ENCODE measurements at regions not wholly inside any gene's neighbourhood (a gene's known extent, or its start where the extent isn't known, plus 50 kb on each side); places are given as distances from the start of the nearest gene placed in this dataset.

- no peak overlapping the region for H3K4me3 ChIP-seq (ENCODE audit: low read depth, low read length)
- peak; percentile 59 for DNase-seq (ENCODE audit: low read depth)
- no peak for TF ChIP-seq CTCF (IDR thresholded peaks at IDR 0.05; ENCODE audit: control insufficient read depth, extremely low read depth, insufficient read depth)
Observed at GRCh38 chr5:35371951-35372426, 141.7 kb upstream of the PRLR start.

GRCh38 chr5:35370871-35371270, 140.6 kb upstream of the PRLR start:
- no peak for DNase-seq (ENCODE audit: low read depth)
- no peak for TF ChIP-seq CTCF (IDR thresholded peaks at IDR 0.05; ENCODE audit: control insufficient read depth, extremely low read depth, insufficient read depth)
- H3K4me3 ChIP-seq (ENCODE audit: low read depth, low read length), result no peak overlapping the region

GRCh38 chr5:35369965-35370790, 139.9 kb upstream of the PRLR start:
- TF ChIP-seq CTCF (IDR thresholded peaks at IDR 0.05; ENCODE audit: control insufficient read depth, extremely low read depth, insufficient read depth), result no peak
- DNase-seq (ENCODE audit: low read depth), result no peak
- no peak overlapping the region for H3K4me3 ChIP-seq (ENCODE audit: low read depth, low read length)

- no peak for DNase-seq (ENCODE audit: low read depth)
- H3K4me3 ChIP-seq (ENCODE audit: low read depth, low read length), result no peak overlapping the region
- no peak for TF ChIP-seq CTCF (IDR thresholded peaks at IDR 0.05; ENCODE audit: control insufficient read depth, extremely low read depth, insufficient read depth)
Observed at GRCh38 chr5:35367526-35367925, 137.2 kb upstream of the PRLR start.

- no peak overlapping the region for H3K4me3 ChIP-seq (ENCODE audit: low read depth, low read length)
- no peak for TF ChIP-seq CTCF (IDR thresholded peaks at IDR 0.05; ENCODE audit: control insufficient read depth, extremely low read depth, insufficient read depth)
- no peak for DNase-seq (ENCODE audit: low read depth)
Observed at GRCh38 chr5:35365758-35366157, 135.5 kb upstream of the PRLR start.

- TF ChIP-seq CTCF (IDR thresholded peaks at IDR 0.05; ENCODE audit: control insufficient read depth, extremely low read depth, insufficient read depth), result no peak
- DNase-seq (ENCODE audit: low read depth), result no peak
- no peak overlapping the region for H3K4me3 ChIP-seq (ENCODE audit: low read depth, low read length)
Observed at GRCh38 chr5:35364350-35364749, 134.1 kb upstream of the PRLR start.
